IMR-90 (cell line): ENCODE measurements at regions not wholly inside any gene's neighbourhood (a gene's known extent, or its start where the extent isn't known, plus 50 kb on each side); places are given as distances from the start of the nearest gene placed in this dataset.

Experiments
- ATAC-seq: fragments of 200-7000 bp; cut with Tn5 transposase; 2 replicates; pipeline ENCODE4 v1.9.1; 2020; ENCODE audit warnings: low read depth, mild to moderate bottlenecking, moderate library complexity
- BruUV-seq: library from RNA; stranded (reverse); fragments of 400-500 nt; replicated peaks from 2 replicates; lab custom pipeline; 2021; lab: Mats Ljungman, UMichigan
- CTCF ChIA-PET: fragments of 300-600 bp; formaldehyde crosslinking; extraction: SDS; loops from one replicate; lab custom pipeline; 2021; ENCODE audit warnings: antibody characterized with exemption; lab: Yijun Ruan, JAX
- POLR2A ChIA-PET: fragments of 300-600 bp; sonication (Branson Sonifier 250); formaldehyde crosslinking; loops from one replicate; lab custom pipeline; 2022; ENCODE audit warnings: antibody characterized with exemption; ENCODE audit not compliant: unreplicated experiment; lab: Charles Lee
- DNase-seq: peaks from one replicate; pipeline ENCODE4 v3.0.0; 2013
- H2AFZ ChIP-seq: replicated peaks from 2 replicates; pipeline ENCODE3; 2013; ENCODE audit warnings: low read length, mild to moderate bottlenecking; ENCODE audit not compliant: poor library complexity
- H2AK5ac ChIP-seq: 2 replicates; pipeline ENCODE4 v1.6.1; 2013; ENCODE audit warnings: low read depth, low read length, inconsistent platforms
- H2AK9ac ChIP-seq: replicated peaks from 2 replicates; pipeline ENCODE3; 2013; ENCODE audit warnings: mild to moderate bottlenecking, low read depth, low read length, moderate library complexity; ENCODE audit not compliant: poor library complexity
- H2BK120ac ChIP-seq: 2 replicates; pipeline ENCODE4 v1.6.1; 2013; ENCODE audit warnings: low read depth, low read length, inconsistent platforms
- H2BK15ac ChIP-seq: 3 replicates; pipeline ENCODE4 v1.6.1; 2013; ENCODE audit warnings: low read depth, low read length, inconsistent platforms
- H2BK20ac ChIP-seq: 2 replicates; pipeline ENCODE4 v1.6.1; 2013; ENCODE audit warnings: low read depth, mild to moderate bottlenecking, inconsistent platforms, low read length, moderate library complexity
- H2BK5ac ChIP-seq: 2 replicates; pipeline ENCODE4 v1.6.1; 2013; ENCODE audit warnings: mild to moderate bottlenecking, low read depth, low read length, inconsistent platforms; ENCODE audit not compliant: poor library complexity, severe bottlenecking
- H3K14ac ChIP-seq: replicated peaks from 2 replicates; pipeline ENCODE4 v1.6.1; 2013; ENCODE audit warnings: low read depth, low read length, inconsistent platforms
- H3K18ac ChIP-seq: 2 replicates; pipeline ENCODE4 v1.6.1; 2013; ENCODE audit warnings: low read depth, low read length, control low read depth
- H3K23ac ChIP-seq: 2 replicates; pipeline ENCODE4 v1.6.1; 2013; ENCODE audit warnings: low read depth, low read length, inconsistent platforms
- H3K27ac ChIP-seq: 2 replicates; pipeline ENCODE4 v1.5.1; 2013; ENCODE audit warnings: mild to moderate bottlenecking, control low read depth, low read length; ENCODE audit not compliant: insufficient read depth
- H3K27me3 ChIP-seq: 2 replicates; pipeline ENCODE4 v1.6.1; 2013; ENCODE audit warnings: low read length; ENCODE audit not compliant: control insufficient read depth, insufficient read depth
- H3K36me3 ChIP-seq: 2 replicates; pipeline ENCODE4 v1.6.1; 2013; ENCODE audit warnings: low read length, mixed read lengths; ENCODE audit not compliant: control insufficient read depth, insufficient read depth
- H3K4ac ChIP-seq: 2 replicates; pipeline ENCODE4 v1.6.1; 2013; ENCODE audit warnings: low read depth, low read length, inconsistent platforms
- H3K4me1 ChIP-seq: 2 replicates; pipeline ENCODE4 v1.6.1; 2013; ENCODE audit warnings: low read length, mixed read lengths; ENCODE audit not compliant: control insufficient read depth, insufficient read depth
- H3K4me2 ChIP-seq: 2 replicates; pipeline ENCODE4 v1.6.1; 2013; ENCODE audit warnings: low read depth, mild to moderate bottlenecking, control low read depth, low read length, moderate library complexity
- H3K4me3 ChIP-seq: 2 replicates; pipeline ENCODE4 v1.5.1; 2013; ENCODE audit warnings: low read depth, mild to moderate bottlenecking, control low read depth, low read length, moderate library complexity; ENCODE audit not compliant: insufficient read depth
- H3K56ac ChIP-seq: 2 replicates; pipeline ENCODE4 v1.6.1; 2013; ENCODE audit warnings: low read length, inconsistent platforms; ENCODE audit not compliant: insufficient read depth; ENCODE audit errors: extremely low read depth
- H3K79me1 ChIP-seq, 2 experiments: 2 replicates each; pipeline ENCODE4 v1.6.1; 2013; ENCODE audit warnings: low read length in 2 of 2, inconsistent platforms in 1 of 2, low read depth in 1 of 2
- H3K9ac ChIP-seq: 2 replicates; pipeline ENCODE4 v1.6.1; 2013; ENCODE audit warnings: low read depth, low read length, control low read depth
- H3K9me1 ChIP-seq: 2 replicates; pipeline ENCODE4 v1.6.1; 2013; ENCODE audit warnings: low read length, inconsistent platforms; ENCODE audit not compliant: insufficient read depth
- H3K9me3 ChIP-seq: 2 replicates; pipeline ENCODE4 v1.6.1; 2013; ENCODE audit warnings: low read length; ENCODE audit not compliant: control insufficient read depth, insufficient read depth
- H4K20me1 ChIP-seq: 2 replicates; pipeline ENCODE4 v1.6.1; 2013; ENCODE audit warnings: low read length, inconsistent platforms; ENCODE audit not compliant: insufficient read depth
- H4K5ac ChIP-seq: 2 replicates; pipeline ENCODE4 v1.6.1; 2013; ENCODE audit warnings: mild to moderate bottlenecking, low read depth, low read length, control low read depth
- H4K8ac ChIP-seq, 2 experiments: 2 replicates each; pipeline ENCODE4 v1.6.1; 2013; ENCODE audit warnings: low read depth in 2 of 2, low read length in 2 of 2, control low read depth in 1 of 2, inconsistent platforms in 1 of 2
- H4K91ac ChIP-seq: 2 replicates; pipeline ENCODE4 v1.6.1; 2013; ENCODE audit warnings: low read depth, low read length, inconsistent platforms; ENCODE audit not compliant: insufficient read depth
- BHLHE40 ChIP-seq: fragments of 150-350 bp; IDR thresholded peaks from 2 replicates; pipeline ENCODE4 v1.6.1; 2016; ENCODE audit warnings: mild to moderate bottlenecking, low read depth, low read length
- CEBPB ChIP-seq: IDR thresholded peaks from 2 replicates; pipeline ENCODE4 v1.6.1; 2012; ENCODE audit warnings: low read depth, low read length, improper control_type of control experiment
- FOS ChIP-seq: fragments of 150-350 bp; IDR thresholded peaks from 2 replicates; pipeline ENCODE4 v1.6.1; 2016; ENCODE audit warnings: low read depth, low read length
- MAFK ChIP-seq: IDR thresholded peaks from 2 replicates; pipeline ENCODE4 v1.6.1; 2012; ENCODE audit warnings: low read depth, low read length, improper control_type of control experiment
- MXI1 ChIP-seq: IDR thresholded peaks from 2 replicates; pipeline ENCODE4 v1.6.1; 2012; ENCODE audit warnings: low read depth, mild to moderate bottlenecking, low read length, moderate library complexity, borderline replicate concordance
- RFX5 ChIP-seq: IDR thresholded peaks from 2 replicates; pipeline ENCODE4 v1.8.0; 2012; ENCODE audit warnings: low read depth, mild to moderate bottlenecking, low read length, moderate library complexity
- dilution Hi-C: fragments of 300-500 bp; cut with HindIII; formaldehyde crosslinking; loops from one replicate; pipeline ENCODE4 v1.14.3; 2018; ENCODE audit warnings: low sequenced_read_pairs; ENCODE audit not compliant: unreplicated experiment
- in situ Hi-C: fragments of 300-500 bp; cut with MboI; formaldehyde crosslinking; loops from 3 replicates; pipeline ENCODE4 v1.14.3; 2019; ENCODE audit warnings: low sequenced_read_pairs, inconsistent platforms, mixed read lengths
- intact Hi-C: fragments of 100-400 bp; cut with micrococcal nuclease; formaldehyde crosslinking; loops from 2 replicates; pipeline ENCODE4 v1.10.0; 2022
- TF ChIP-seq, protein P1 (sequence below): fragments of 150-350 bp; IDR thresholded peaks from 2 replicates; pipeline ENCODE4 v1.6.1; 2016; ENCODE audit warnings: low read depth, mild to moderate bottlenecking, low read length, moderate library complexity, borderline replicate concordance
- TF ChIP-seq, protein P2 (sequence below): conservative IDR thresholded peaks from 2 replicates; pipeline ENCODE4 v1.5.1; 2012; ENCODE audit warnings: mild to moderate bottlenecking, low read depth, low read length, improper control_type of control experiment

DNA sequence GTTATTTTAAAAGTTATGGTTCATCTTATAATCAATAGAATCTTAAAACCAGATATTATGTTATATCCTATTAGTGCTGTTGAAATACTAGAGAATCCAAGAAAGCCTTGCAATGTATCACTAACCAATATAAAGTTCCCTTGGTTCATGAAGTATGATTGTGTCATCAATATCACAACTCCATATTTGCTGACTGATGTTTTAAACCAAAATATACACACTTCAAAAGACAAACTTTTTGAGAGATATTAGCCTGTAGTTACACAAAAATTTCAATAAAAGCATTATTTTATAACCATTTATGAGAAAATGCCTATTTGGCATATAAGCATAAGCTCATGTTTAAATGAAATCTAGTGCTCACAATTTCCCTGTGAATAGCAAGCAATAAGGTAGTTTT lies 198.6 kb downstream of the CENPC start:
- no TSS peak for BruUV-seq
- H3K36me3 ChIP-seq = no peaks in the 10 kb centered on the region
- ChIA-PET POLR2A (interaction anchor here (0.6 kb wide), 1 partner anchor 221 kb away, joined by 3 read pairs; no protein-coding TSS in a partner anchor), CTCF (interaction anchor here (1.8 kb wide), 1 partner anchor 20 kb away, joined by 4 read pairs; no protein-coding TSS in a partner anchor)
- H3K9ac ChIP-seq = no peak overlapping the region
- H2BK120ac ChIP-seq = no peak overlapping the region
- intact Hi-C loops (no loop called here), in situ Hi-C loops (no loop called here), dilution Hi-C loops (no loop called here)
- no peak overlapping the region for H2AK9ac ChIP-seq
- H4K20me1 ChIP-seq = no peaks in the 10 kb centered on the region
- DNase-seq (no peak), ATAC-seq (no peak)
- no peak overlapping the region for H2BK15ac ChIP-seq
- H3K4me1 ChIP-seq = no peaks in the 10 kb centered on the region
- no peaks in the 10 kb centered on the region for H3K9me1 ChIP-seq
- no peak overlapping the region for H4K5ac ChIP-seq
- no peak for TF ChIP-seq CEBPB
- TF ChIP-seq BHLHE40 = no peak
- TF ChIP-seq MAFK = peak; percentile 41; the same call in 1 of the 2 replicates
- no peak for TF ChIP-seq MXI1
- no peak for TF ChIP-seq RFX5
- TF ChIP-seq, protein P1, sequence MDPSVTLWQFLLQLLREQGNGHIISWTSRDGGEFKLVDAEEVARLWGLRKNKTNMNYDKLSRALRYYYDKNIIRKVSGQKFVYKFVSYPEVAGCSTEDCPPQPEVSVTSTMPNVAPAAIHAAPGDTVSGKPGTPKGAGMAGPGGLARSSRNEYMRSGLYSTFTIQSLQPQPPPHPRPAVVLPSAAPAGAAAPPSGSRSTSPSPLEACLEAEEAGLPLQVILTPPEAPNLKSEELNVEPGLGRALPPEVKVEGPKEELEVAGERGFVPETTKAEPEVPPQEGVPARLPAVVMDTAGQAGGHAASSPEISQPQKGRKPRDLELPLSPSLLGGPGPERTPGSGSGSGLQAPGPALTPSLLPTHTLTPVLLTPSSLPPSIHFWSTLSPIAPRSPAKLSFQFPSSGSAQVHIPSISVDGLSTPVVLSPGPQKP = no peak
- TF ChIP-seq, protein P2, sequence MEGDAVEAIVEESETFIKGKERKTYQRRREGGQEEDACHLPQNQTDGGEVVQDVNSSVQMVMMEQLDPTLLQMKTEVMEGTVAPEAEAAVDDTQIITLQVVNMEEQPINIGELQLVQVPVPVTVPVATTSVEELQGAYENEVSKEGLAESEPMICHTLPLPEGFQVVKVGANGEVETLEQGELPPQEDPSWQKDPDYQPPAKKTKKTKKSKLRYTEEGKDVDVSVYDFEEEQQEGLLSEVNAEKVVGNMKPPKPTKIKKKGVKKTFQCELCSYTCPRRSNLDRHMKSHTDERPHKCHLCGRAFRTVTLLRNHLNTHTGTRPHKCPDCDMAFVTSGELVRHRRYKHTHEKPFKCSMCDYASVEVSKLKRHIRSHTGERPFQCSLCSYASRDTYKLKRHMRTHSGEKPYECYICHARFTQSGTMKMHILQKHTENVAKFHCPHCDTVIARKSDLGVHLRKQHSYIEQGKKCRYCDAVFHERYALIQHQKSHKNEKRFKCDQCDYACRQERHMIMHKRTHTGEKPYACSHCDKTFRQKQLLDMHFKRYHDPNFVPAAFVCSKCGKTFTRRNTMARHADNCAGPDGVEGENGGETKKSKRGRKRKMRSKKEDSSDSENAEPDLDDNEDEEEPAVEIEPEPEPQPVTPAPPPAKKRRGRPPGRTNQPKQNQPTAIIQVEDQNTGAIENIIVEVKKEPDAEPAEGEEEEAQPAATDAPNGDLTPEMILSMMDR = no peak
- TF ChIP-seq FOS = no peak
- no peak overlapping the region for H3K27ac ChIP-seq
- H2AFZ ChIP-seq = no peak overlapping the region
- no peak overlapping the region for H3K14ac ChIP-seq
- H3K4me3 ChIP-seq = no peak overlapping the region
- no peak overlapping the region for H3K4ac ChIP-seq
- H3K56ac ChIP-seq = no peak overlapping the region
- no peak overlapping the region for H2AK5ac ChIP-seq
- H4K8ac ChIP-seq = no peak overlapping the region
- no peak overlapping the region for H2BK5ac ChIP-seq
- H2BK20ac ChIP-seq = no peak overlapping the region
- no peaks in the 10 kb centered on the region for H3K9me3 ChIP-seq
- no peak overlapping the region for H3K18ac ChIP-seq
- no peak overlapping the region for H3K4me2 ChIP-seq
- no peak overlapping the region for H3K23ac ChIP-seq
- H3K27me3 ChIP-seq = no peaks in the 10 kb centered on the region
- H3K79me1 ChIP-seq = no peaks in the 10 kb centered on the region
- no peak overlapping the region for H4K91ac ChIP-seq
